Panc1 (cell line): ENCODE measurements at regions not wholly inside any gene's neighbourhood (a gene's known extent, or its start where the extent isn't known, plus 50 kb on each side); places are given as distances from the start of the nearest gene placed in this dataset.

Source experiments
- ATAC-seq: fragments of 200-7000 bp; cut with Tn5 transposase; 2 replicates; pipeline ENCODE4 v1.9.1; 2020; ENCODE audit warnings: mild to moderate bottlenecking, moderate library complexity
- BruUV-seq: library from RNA; stranded (reverse); fragments of 400-500 nt; replicated peaks from 2 replicates; lab custom pipeline; 2021; lab: Mats Ljungman, UMichigan
- CTCF ChIA-PET: fragments of 300-600 bp; sonication (Branson Sonifier 250); formaldehyde crosslinking; loops from one replicate; lab custom pipeline; 2022; ENCODE audit warnings: antibody characterized with exemption; lab: Charles Lee
- POLR2A ChIA-PET: fragments of 300-600 bp; sonication (Branson Sonifier 250); formaldehyde crosslinking; loops from one replicate; lab custom pipeline; 2022; ENCODE audit warnings: antibody characterized with exemption; lab: Charles Lee
- DNase-seq: peaks from one replicate; pipeline ENCODE4 v3.0.0-alpha.2; 2010; ENCODE audit warnings: low read depth, low spot score
- H3K27ac ChIP-seq: 2 replicates; pipeline ENCODE4 v1.5.1; 2011; ENCODE audit warnings: mild to moderate bottlenecking, low read length, inconsistent platforms
- H3K27me3 ChIP-seq: fragments of 200-500 bp; sonication (Bioruptor generic); 2 replicates; pipeline ENCODE4 v1.6.0; 2014; ENCODE audit warnings: low read length, inconsistent platforms; ENCODE audit not compliant: control insufficient read depth, insufficient read depth
- H3K36me3 ChIP-seq: fragments of 200-500 bp; sonication (Bioruptor generic); 2 replicates; pipeline ENCODE4 v1.5.1; 2014; ENCODE audit warnings: inconsistent platforms, mild to moderate bottlenecking, low read length, moderate library complexity; ENCODE audit not compliant: control insufficient read depth, insufficient read depth
- H3K4me1 ChIP-seq: 2 replicates; pipeline ENCODE4 v1.5.1; 2011; ENCODE audit warnings: inconsistent platforms, mild to moderate bottlenecking, low read length, moderate library complexity; ENCODE audit not compliant: control insufficient read depth, insufficient read depth
- H3K4me3 ChIP-seq, 2 experiments: 2 replicates each; pipeline ENCODE4 v1.5.1; 2011 to 2012; ENCODE audit warnings: low read depth in 2 of 2, low read length in 2 of 2, mild to moderate bottlenecking in 2 of 2, inconsistent platforms in 1 of 2, moderate library complexity in 1 of 2
- H3K9me3 ChIP-seq: fragments of 200-500 bp; sonication (Bioruptor generic); 2 replicates; pipeline ENCODE4 v1.5.1; 2014; ENCODE audit warnings: low read depth, mild to moderate bottlenecking, inconsistent platforms, low read length, moderate library complexity; ENCODE audit not compliant: control insufficient read depth, insufficient read depth
- CTCF ChIP-seq: fragments of 450-650 bp; IDR thresholded peaks from 2 replicates; pipeline ENCODE4 v1.5.1; 2017; ENCODE audit warnings: mild to moderate bottlenecking
- POLR2AphosphoS5 ChIP-seq: IDR thresholded peaks from 2 replicates; pipeline ENCODE4 v1.6.1; 2012; ENCODE audit warnings: mild to moderate bottlenecking, low read depth, low read length, moderate library complexity
- REST ChIP-seq, 2 experiments: IDR thresholded peaks; 2 replicates each; pipeline ENCODE4 v1.6.1; 2011 to 2012; ENCODE audit warnings: low read depth in 2 of 2, control low read depth in 1 of 2, low read length in 1 of 2, mild to moderate bottlenecking in 1 of 2, moderate library complexity in 1 of 2; ENCODE audit not compliant: insufficient read depth in 1 of 2
- SIN3A ChIP-seq: IDR thresholded peaks from 2 replicates; pipeline ENCODE4 v1.6.1; 2012; ENCODE audit warnings: low read depth, mild to moderate bottlenecking, low read length, moderate library complexity, borderline replicate concordance; ENCODE audit not compliant: insufficient read depth
- TCF7L2 ChIP-seq: IDR thresholded peaks from 2 replicates; pipeline ENCODE4 v1.6.1; 2011; ENCODE audit warnings: mild to moderate bottlenecking, low read depth, low read length, inconsistent platforms
- in situ Hi-C: cut with HindIII; loops from 2 replicates; pipeline ENCODE4 v1.10.0; 2016; ENCODE audit warnings: low sequenced_read_pairs, low pct_unique_long_range_greater_than_20kb
- intact Hi-C: fragments of 100-400 bp; cut with micrococcal nuclease; formaldehyde crosslinking; loops from one replicate; pipeline ENCODE4 v1.10.0; 2022; ENCODE audit not compliant: unreplicated experiment

- H3K4me1 ChIP-seq: no peaks in the 10 kb centered on the region
- CTCF ChIA-PET: no interaction called here
- no peak for DNase-seq
- intact Hi-C loops (no loop called here), in situ Hi-C loops (no loop called here)
- H3K9me3 ChIP-seq: no peaks in the 10 kb centered on the region
- BruUV-seq: no TSS peak
- H3K36me3 ChIP-seq: no peaks in the 10 kb centered on the region
- no peak for ATAC-seq
- TF ChIP-seq CTCF (no peak), TCF7L2 (no peak), POLR2AphosphoS5 (no peak), SIN3A (no peak), REST (IDR thresholded peaks at IDR 0.05; ENCODE audit: insufficient read depth in 1 of 2, low read depth in 2 of 2, low read length in 1 of 2) (no peak)
- no peak overlapping the region for H3K27ac ChIP-seq
- POLR2A ChIA-PET: no interaction called here
- H3K4me3 ChIP-seq: no peak overlapping the region
- no peaks in the 10 kb centered on the region for H3K27me3 ChIP-seq
Measured at GRCh38 chr13:99731747-99732146, 230.5 kb downstream of the TM9SF2 start.

- TF ChIP-seq REST (IDR thresholded peaks at IDR 0.05; ENCODE audit: insufficient read depth in 1 of 2, low read depth in 2 of 2, low read length in 1 of 2): no peak
- no peak for TF ChIP-seq SIN3A
- intact Hi-C loops (no loop called here), in situ Hi-C loops (no loop called here)
- Histone ChIP-seq H3K4me3 (no peak overlapping the region), H3K27me3 (no peaks in the 10 kb centered on the region), H3K27ac (no peak overlapping the region), H3K36me3 (no peaks in the 10 kb centered on the region), H3K9me3 (no peaks in the 10 kb centered on the region), H3K4me1 (no peaks in the 10 kb centered on the region)
- no TSS peak for BruUV-seq
- ChIA-PET POLR2A (no interaction called here), CTCF (no interaction called here)
- DNase-seq: no peak
- no peak for ATAC-seq
Measured at GRCh38 chr13:99730403-99730802, 229.1 kb downstream of the TM9SF2 start.
